Skeletal muscle tissue (tissue), 3 donors: ENCODE measurements at regions not wholly inside any gene's neighbourhood (a gene's known extent, or its start where the extent isn't known, plus 50 kb on each side); places are given as distances from the start of the nearest gene placed in this dataset.

Source experiments
- H3K27ac ChIP-seq: one replicate; pipeline ENCODE4 v1.7.0; 2013; ENCODE audit warnings: mild to moderate bottlenecking, low read depth, low read length, inconsistent platforms
- H3K27me3 ChIP-seq, 3 donors: one replicate each; pipeline ENCODE4 v1.7.0; 2013; ENCODE audit warnings: low read length in 3 of 3; ENCODE audit not compliant: control insufficient read depth in 3 of 3, insufficient read depth in 3 of 3
- H3K36me3 ChIP-seq, 3 donors: one replicate each; pipeline ENCODE4 v1.7.0; 2013; ENCODE audit warnings: low read length in 3 of 3; ENCODE audit not compliant: control insufficient read depth in 3 of 3, insufficient read depth in 3 of 3
- H3K4me1 ChIP-seq, 3 donors: one replicate each; pipeline ENCODE4 v1.7.0; 2013; ENCODE audit warnings: low read length in 3 of 3, mild to moderate bottlenecking in 3 of 3; ENCODE audit not compliant: control insufficient read depth in 3 of 3, insufficient read depth in 3 of 3
- H3K4me3 ChIP-seq, 3 donors: one replicate each; pipeline ENCODE4 v1.7.0; 2013; ENCODE audit warnings: low read length in 3 of 3
- H3K9ac ChIP-seq, 3 donors: one replicate each; pipeline ENCODE4 v1.7.0; 2013; ENCODE audit warnings: low read length in 3 of 3, mild to moderate bottlenecking in 3 of 3, moderate library complexity in 2 of 3, low read depth in 1 of 3
- H3K9me3 ChIP-seq, 3 donors: one replicate each; pipeline ENCODE4 v1.7.0; 2013; ENCODE audit warnings: low read length in 3 of 3; ENCODE audit not compliant: control insufficient read depth in 3 of 3
- donor health status: Osteomylitis.

GRCh38 chr14:71319666-71320065, 412.4 kb downstream of the PCNX1 start:
- H3K9ac ChIP-seq, result peak overlapping the region; percentile 69 to 75 (median 72)
- H3K4me3 ChIP-seq, result peak overlapping the region; percentile 80 to 88 (median 81)
- peaks cover 5 to 16% (median 13%) of the 10 kb centered on the region in 3 donors for H3K4me1 ChIP-seq
- no peaks in the 10 kb centered on the region for H3K36me3 ChIP-seq
- H3K27ac ChIP-seq, result peak overlapping the region; percentile 83
- H3K9me3 ChIP-seq, result no peaks in the 10 kb centered on the region
- H3K27me3 ChIP-seq, result no peaks in the 10 kb centered on the region

DNA sequence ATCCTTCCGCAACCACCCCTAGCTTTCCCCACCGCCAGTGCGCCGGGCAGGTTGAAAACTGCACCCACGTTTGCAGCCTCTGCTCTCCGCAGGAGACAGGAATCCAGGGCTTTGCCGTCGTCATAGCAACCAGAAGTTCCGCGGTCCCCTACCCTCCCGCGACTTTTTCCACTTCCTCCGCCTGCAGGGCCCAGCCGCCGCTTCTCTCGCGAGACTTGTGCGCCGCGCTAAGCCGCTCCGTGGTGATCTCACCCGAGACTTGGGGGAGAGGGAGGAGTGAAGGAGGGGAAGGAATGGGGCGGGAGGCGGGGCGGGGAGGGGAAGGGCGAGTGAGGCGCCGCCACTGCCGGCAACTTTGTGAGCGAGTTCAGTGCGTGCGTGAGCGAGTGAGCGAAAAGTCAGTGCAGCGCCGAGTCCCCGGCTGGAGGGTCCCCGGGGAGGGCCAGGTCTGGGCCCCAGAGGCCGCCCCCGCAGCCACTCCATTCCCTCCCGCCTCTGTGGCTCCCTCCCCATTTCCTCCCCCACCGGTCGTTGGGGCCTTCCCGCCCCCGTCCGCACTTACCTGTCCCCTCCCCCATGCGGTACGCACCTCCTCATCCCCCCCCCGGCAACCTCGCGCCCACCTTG, 413.0 kb downstream of the PCNX1 start, which contains the start of gene SIPA1L1:
SIPA1L1 (plus strand) TSS at position 370 of the 627 bp plus-strand sequence.
- no peaks in the 10 kb centered on the region for H3K9me3 ChIP-seq
- peaks cover 5 to 16% (median 13%) of the 10 kb centered on the region in 3 donors for H3K4me1 ChIP-seq

GRCh38 chr14:71320734-71321573, 413.7 kb downstream of the PCNX1 start:
- H3K4me1 ChIP-seq, result peaks cover 5 to 16% (median 13%) of the 10 kb centered on the region in 3 donors
- no peaks in the 10 kb centered on the region for H3K36me3 ChIP-seq
- H3K27me3 ChIP-seq, result no peaks in the 10 kb centered on the region
- H3K9ac ChIP-seq, result peak overlapping the region; percentile 79 to 86 (median 82)
- peak overlapping the region; percentile 81 to 88 (median 81) for H3K4me3 ChIP-seq
- no peaks in the 10 kb centered on the region for H3K9me3 ChIP-seq
- H3K27ac ChIP-seq, result peak overlapping the region; percentile 83

More for the DNA sequence above, 413.0 kb downstream of the PCNX1 start, which contains the start of gene SIPA1L1:
- Histone ChIP-seq H3K27ac (peak within 1 kb of the TSS; percentile 83), H3K27me3 (no peaks in the 10 kb centered on the region), H3K36me3 (no peaks in the 10 kb centered on the region), H3K9ac (peak within 1 kb of the TSS; percentile 79 to 86 (median 82)), H3K4me3 (peak within 1 kb of the TSS; percentile 81 to 88 (median 81))

GRCh38 chr14:71321574-71322315, 414.5 kb downstream of the PCNX1 start:
- peak overlapping the region; percentile 81 to 88 (median 81) for H3K4me3 ChIP-seq
- H3K9me3 ChIP-seq, result no peaks in the 10 kb centered on the region
- H3K27me3 ChIP-seq, result no peaks in the 10 kb centered on the region
- H3K27ac ChIP-seq, result peak overlapping the region; percentile 83
- peak overlapping the region; percentile 79 to 86 (median 82) for H3K9ac ChIP-seq
- peaks cover 5 to 16% (median 13%) of the 10 kb centered on the region in 3 donors for H3K4me1 ChIP-seq
- H3K36me3 ChIP-seq, result no peaks in the 10 kb centered on the region

GRCh38 chr14:71322655-71323250, 415.5 kb downstream of the PCNX1 start:
- H3K36me3 ChIP-seq, result no peaks in the 10 kb centered on the region
- no peaks in the 10 kb centered on the region for H3K27me3 ChIP-seq
- no peak overlapping the region for H3K4me3 ChIP-seq
- no peak overlapping the region for H3K9ac ChIP-seq
- H3K27ac ChIP-seq, result no peak overlapping the region
- peaks cover 5 to 16% (median 13%) of the 10 kb centered on the region in 3 donors for H3K4me1 ChIP-seq
- no peaks in the 10 kb centered on the region for H3K9me3 ChIP-seq

DNA sequence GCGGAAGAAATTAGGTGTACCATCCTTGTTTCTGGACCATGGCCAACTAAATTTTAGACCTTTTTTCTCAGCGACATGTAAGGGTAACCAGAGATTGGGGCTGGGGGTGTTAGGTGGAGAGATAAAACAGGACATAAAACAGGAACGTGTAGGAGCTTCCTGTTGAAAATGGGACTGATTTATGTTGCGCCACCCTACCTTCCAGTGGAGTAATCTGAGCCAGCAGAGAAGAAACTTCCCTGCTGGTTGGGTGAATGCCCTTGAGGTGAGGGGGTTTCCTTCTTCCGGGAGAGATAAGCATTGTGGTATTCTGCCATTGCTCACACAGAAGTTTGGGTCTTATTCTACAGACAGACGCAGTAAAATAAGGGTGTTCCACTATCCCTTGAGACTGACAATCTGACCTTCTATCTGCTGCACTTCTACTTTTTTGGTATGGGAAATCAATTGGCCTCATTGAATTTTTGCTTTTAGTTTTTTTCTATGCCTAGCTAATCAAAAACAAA, 417.6 kb downstream of the PCNX1 start:
- Histone ChIP-seq H3K27ac (no peak overlapping the region), H3K9me3 (no peaks in the 10 kb centered on the region), H3K4me3 (no peak overlapping the region), H3K27me3 (no peaks in the 10 kb centered on the region), H3K9ac (no peak overlapping the region), H3K4me1 (peaks cover 5 to 12% (median 8%) of the 10 kb centered on the region in 3 donors), H3K36me3 (no peaks in the 10 kb centered on the region)

DNA sequence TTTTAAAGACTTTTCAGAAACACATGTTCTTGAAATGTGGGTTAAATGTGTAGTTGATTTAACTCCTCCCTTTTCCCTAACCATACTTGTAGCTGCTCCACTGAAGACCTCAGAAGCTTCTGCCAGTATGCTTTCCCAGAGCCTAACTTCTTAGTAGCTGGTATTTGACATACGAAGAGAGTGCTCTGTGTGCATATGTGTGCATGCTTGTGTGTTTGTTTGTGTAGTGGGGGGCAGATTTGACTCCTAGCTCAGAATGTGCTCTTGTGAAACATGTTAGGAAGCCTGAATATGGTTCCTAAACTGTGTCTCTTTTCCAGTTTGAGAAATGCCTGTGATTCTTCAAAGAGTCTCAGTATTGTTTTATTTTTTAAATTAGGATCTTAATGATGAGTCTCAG, 420.4 kb downstream of the PCNX1 start:
- Histone ChIP-seq H3K4me3 (no peak overlapping the region), H3K36me3 (no peaks in the 10 kb centered on the region), H3K9ac (no peak overlapping the region), H3K4me1 (no peaks in the 10 kb centered on the region), H3K9me3 (no peaks in the 10 kb centered on the region), H3K27me3 (no peaks in the 10 kb centered on the region), H3K27ac (no peak overlapping the region)

GRCh38 chr14:71328183-71328582, 420.9 kb downstream of the PCNX1 start:
- no peak overlapping the region for H3K9ac ChIP-seq
- H3K9me3 ChIP-seq, result no peaks in the 10 kb centered on the region
- no peak overlapping the region for H3K27ac ChIP-seq

DNA sequence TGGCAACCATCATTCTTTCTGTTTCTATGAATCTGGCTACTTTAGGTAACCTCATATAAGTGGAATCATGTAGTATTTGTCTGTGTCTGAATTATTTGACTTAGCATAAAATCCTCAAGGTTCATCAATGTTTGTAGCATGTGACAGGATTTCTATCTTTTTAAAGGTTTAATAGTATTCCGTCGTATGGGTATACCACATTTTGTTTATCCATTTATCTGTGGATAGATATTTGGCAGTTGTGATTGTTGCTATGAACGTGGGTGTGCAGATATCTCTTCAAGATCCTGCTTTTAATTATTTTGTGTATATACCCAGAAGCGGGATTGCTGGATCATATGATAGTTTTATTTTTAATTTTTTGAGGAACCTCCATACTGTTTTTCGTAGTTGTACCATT, 421.7 kb downstream of the PCNX1 start:
- no peak overlapping the region for H3K9ac ChIP-seq
- no peak overlapping the region for H3K27ac ChIP-seq
- no peaks in the 10 kb centered on the region for H3K27me3 ChIP-seq
- H3K36me3 ChIP-seq, result no peaks in the 10 kb centered on the region
- no peaks in the 10 kb centered on the region for H3K4me1 ChIP-seq
- no peaks in the 10 kb centered on the region for H3K9me3 ChIP-seq
- H3K4me3 ChIP-seq, result no peak overlapping the region

More at GRCh38 chr14:71328183-71328582, 420.9 kb downstream of the PCNX1 start:
- Histone ChIP-seq H3K4me3 (no peak overlapping the region), H3K27me3 (no peaks in the 10 kb centered on the region), H3K36me3 (no peaks in the 10 kb centered on the region), H3K4me1 (no peaks in the 10 kb centered on the region)
